K562 (cell line): ENCODE measurements at regions not wholly inside any gene's neighbourhood (a gene's known extent, or its start where the extent isn't known, plus 50 kb on each side); places are given as distances from the start of the nearest gene placed in this dataset.

Experiments used
- FOXP4 ChIP-seq: sonication (generic); formaldehyde crosslinking; IDR thresholded peaks from 2 replicates; pipeline ENCODE4 v1.8.0; 2022; ENCODE audit warnings: mild to moderate bottlenecking, missing genetic modification reagents, borderline replicate concordance
- TCF3 ChIP-seq: sonication (generic); formaldehyde crosslinking; IDR thresholded peaks from 2 replicates; pipeline ENCODE4 v1.4.0; 2020; ENCODE audit warnings: mild to moderate bottlenecking, missing genetic modification reagents
- ZBTB49 ChIP-seq: sonication (generic); formaldehyde crosslinking; IDR thresholded peaks from 2 replicates; pipeline ENCODE4 v1.8.0; 2022; ENCODE audit warnings: missing genetic modification reagents, mild to moderate bottlenecking, borderline replicate concordance
- ZFP30 ChIP-seq: fragments of 250-450 bp; sonication (Bioruptor Pico); IDR thresholded peaks from 2 replicates; pipeline ENCODE4 v1.8.0; 2022; ENCODE audit warnings: moderate library complexity, mild to moderate bottlenecking, inconsistent platforms, borderline replicate concordance
- TF ChIP-seq, protein P1 (sequence below): sonication (generic); formaldehyde crosslinking; IDR thresholded peaks from 2 replicates; pipeline ENCODE4 v1.8.1; 2023; ENCODE audit warnings: mild to moderate bottlenecking, missing genetic modification reagents
- TF ChIP-seq, protein P2 (sequence below): fragments of 250-450 bp; sonication (Bioruptor Pico); IDR thresholded peaks from 2 replicates; pipeline ENCODE4 v1.4.0; 2020; ENCODE audit warnings: mild to moderate bottlenecking, moderate library complexity

GRCh38 chr3:154976072-154976983 is 103.8 kb upstream of the MME start:
- TF ChIP-seq FOXP4 (CRISPR knock-in tag) (no peak), ZFP30 (CRISPR knock-in tag) (no peak), ZBTB49 (no peak), TCF3 (CRISPR knock-in tag) (no peak)
- TF ChIP-seq, protein P1, sequence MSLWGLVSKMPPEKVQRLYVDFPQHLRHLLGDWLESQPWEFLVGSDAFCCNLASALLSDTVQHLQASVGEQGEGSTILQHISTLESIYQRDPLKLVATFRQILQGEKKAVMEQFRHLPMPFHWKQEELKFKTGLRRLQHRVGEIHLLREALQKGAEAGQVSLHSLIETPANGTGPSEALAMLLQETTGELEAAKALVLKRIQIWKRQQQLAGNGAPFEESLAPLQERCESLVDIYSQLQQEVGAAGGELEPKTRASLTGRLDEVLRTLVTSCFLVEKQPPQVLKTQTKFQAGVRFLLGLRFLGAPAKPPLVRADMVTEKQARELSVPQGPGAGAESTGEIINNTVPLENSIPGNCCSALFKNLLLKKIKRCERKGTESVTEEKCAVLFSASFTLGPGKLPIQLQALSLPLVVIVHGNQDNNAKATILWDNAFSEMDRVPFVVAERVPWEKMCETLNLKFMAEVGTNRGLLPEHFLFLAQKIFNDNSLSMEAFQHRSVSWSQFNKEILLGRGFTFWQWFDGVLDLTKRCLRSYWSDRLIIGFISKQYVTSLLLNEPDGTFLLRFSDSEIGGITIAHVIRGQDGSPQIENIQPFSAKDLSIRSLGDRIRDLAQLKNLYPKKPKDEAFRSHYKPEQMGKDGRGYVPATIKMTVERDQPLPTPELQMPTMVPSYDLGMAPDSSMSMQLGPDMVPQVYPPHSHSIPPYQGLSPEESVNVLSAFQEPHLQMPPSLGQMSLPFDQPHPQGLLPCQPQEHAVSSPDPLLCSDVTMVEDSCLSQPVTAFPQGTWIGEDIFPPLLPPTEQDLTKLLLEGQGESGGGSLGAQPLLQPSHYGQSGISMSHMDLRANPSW (CRISPR knock-in tag) = no peak
- TF ChIP-seq, protein P2, sequence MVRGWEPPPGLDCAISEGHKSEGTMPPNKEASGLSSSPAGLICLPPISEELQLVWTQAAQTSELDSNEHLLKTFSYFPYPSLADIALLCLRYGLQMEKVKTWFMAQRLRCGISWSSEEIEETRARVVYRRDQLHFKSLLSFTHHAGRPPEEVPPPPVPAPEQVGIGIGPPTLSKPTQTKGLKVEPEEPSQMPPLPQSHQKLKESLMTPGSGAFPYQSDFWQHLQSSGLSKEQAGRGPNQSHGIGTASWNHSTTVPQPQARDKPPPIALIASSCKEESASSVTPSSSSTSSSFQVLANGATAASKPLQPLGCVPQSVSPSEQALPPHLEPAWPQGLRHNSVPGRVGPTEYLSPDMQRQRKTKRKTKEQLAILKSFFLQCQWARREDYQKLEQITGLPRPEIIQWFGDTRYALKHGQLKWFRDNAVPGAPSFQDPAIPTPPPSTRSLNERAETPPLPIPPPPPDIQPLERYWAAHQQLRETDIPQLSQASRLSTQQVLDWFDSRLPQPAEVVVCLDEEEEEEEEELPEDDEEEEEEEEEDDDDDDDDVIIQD (CRISPR knock-in tag) = no peak
